ENCODE measurements at regions not wholly inside any gene's neighbourhood (a gene's known extent, or its start where the extent isn't known, plus 50 kb on each side); places are given as distances from the start of the nearest gene placed in this dataset.
"Not testable (repeated sequence)": the region's sequence is repeated elsewhere in the genome, so short reads cannot be mapped to it uniquely, and the experiment has no call there.

DNA sequence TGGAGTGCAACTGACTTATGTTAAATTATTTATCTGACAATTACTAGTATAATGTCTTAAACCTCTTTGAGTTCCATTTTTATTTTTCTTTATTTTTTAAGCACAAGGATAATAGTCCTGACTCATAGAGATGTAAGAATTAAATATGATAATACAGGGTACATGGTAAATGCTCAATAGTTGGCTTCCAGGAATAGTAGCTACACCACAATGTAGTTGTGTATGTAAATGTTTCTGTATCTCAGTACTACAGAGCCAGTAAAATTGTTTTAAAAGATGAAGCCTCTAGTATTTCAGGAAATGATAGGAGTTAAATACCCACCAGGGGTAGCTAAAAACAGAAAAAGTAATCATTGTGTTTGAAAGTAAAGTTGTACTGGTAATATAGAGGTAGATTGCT is 487.4 kb upstream of the IRAK1BP1 start:
- H3K27me3 ChIP-seq (ENCODE audit: low read depth), result no peaks in the 10 kb centered on the region
- peaks cover 44% of the 10 kb centered on the region for H3K9me3 ChIP-seq (replicated peaks)
- H3K36me3 ChIP-seq, result no peaks in the 10 kb centered on the region
- H3K27ac ChIP-seq (replicated peaks), result no peak overlapping the region
- DNase-seq, result no peak
- intact Hi-C loops (cut with micrococcal nuclease), result no loop called here
- TF ChIP-seq, protein P1, sequence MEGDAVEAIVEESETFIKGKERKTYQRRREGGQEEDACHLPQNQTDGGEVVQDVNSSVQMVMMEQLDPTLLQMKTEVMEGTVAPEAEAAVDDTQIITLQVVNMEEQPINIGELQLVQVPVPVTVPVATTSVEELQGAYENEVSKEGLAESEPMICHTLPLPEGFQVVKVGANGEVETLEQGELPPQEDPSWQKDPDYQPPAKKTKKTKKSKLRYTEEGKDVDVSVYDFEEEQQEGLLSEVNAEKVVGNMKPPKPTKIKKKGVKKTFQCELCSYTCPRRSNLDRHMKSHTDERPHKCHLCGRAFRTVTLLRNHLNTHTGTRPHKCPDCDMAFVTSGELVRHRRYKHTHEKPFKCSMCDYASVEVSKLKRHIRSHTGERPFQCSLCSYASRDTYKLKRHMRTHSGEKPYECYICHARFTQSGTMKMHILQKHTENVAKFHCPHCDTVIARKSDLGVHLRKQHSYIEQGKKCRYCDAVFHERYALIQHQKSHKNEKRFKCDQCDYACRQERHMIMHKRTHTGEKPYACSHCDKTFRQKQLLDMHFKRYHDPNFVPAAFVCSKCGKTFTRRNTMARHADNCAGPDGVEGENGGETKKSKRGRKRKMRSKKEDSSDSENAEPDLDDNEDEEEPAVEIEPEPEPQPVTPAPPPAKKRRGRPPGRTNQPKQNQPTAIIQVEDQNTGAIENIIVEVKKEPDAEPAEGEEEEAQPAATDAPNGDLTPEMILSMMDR (IDR thresholded peaks at IDR 0.05; ENCODE audit: borderline replicate concordance), result no peak
- no peaks in the 10 kb centered on the region for H3K4me1 ChIP-seq
- H3K4me3 ChIP-seq, result no peak overlapping the region

DNA sequence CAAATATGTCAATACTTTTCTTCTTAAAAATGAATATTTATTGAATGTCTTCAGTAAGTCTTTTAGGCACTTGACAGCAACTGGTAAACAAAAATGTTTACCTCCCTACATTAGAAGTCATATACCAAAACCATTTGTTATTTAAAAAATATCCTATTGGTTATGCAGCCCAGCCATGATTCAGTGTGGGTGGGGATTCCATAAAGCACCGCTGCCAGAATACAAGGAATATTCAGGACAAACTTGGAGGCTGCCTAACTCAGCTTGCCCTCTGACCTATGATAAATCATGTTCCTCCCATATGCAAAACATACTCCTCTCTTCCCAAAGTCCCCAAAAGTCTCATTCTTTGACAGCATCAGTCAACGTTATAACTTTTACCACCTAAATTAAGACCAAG is 486.8 kb upstream of the IRAK1BP1 start:
- no peak overlapping the region for H3K4me3 ChIP-seq
- no peak overlapping the region for H3K27ac ChIP-seq (replicated peaks)
- DNase-seq, result no peak
- H3K9me3 ChIP-seq (replicated peaks), result peaks cover 38% of the 10 kb centered on the region
- intact Hi-C loops (cut with micrococcal nuclease), result no loop called here
- TF ChIP-seq, protein P1 (IDR thresholded peaks at IDR 0.05; ENCODE audit: borderline replicate concordance), result no peak
- H3K27me3 ChIP-seq (ENCODE audit: low read depth), result no peaks in the 10 kb centered on the region
- no peaks in the 10 kb centered on the region for H3K36me3 ChIP-seq
- H3K4me1 ChIP-seq, result no peaks in the 10 kb centered on the region

DNA sequence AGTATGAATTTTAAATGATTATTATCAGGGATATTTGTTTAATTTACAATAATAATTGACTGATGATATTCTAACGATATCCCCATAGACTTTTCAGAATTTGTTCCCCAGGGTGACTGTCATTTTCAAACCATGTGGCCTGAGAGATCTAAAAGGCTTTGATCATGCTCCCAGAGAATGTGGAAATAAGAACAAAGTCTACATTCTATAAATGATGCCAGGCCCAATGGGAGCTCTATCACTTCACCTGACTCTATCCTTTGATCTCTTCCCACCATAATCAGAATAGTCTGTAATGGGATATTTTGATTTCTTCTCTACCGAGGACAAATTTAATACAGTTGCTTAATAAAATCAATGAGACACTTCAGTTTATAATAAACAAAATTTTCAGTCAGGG is 483.4 kb upstream of the IRAK1BP1 start:
- Histone ChIP-seq H3K4me1 (no peaks in the 10 kb centered on the region), H3K27ac (replicated peaks) (no peak overlapping the region), H3K4me3 (no peak overlapping the region), H3K36me3 (no peaks in the 10 kb centered on the region), H3K27me3 (ENCODE audit: low read depth) (no peaks in the 10 kb centered on the region), H3K9me3 (replicated peaks) (peaks cover 54% of the 10 kb centered on the region)
- TF ChIP-seq, protein P1 (IDR thresholded peaks at IDR 0.05; ENCODE audit: borderline replicate concordance), result no peak
- no peak for DNase-seq
- intact Hi-C loops (cut with micrococcal nuclease), result no loop called here

DNA sequence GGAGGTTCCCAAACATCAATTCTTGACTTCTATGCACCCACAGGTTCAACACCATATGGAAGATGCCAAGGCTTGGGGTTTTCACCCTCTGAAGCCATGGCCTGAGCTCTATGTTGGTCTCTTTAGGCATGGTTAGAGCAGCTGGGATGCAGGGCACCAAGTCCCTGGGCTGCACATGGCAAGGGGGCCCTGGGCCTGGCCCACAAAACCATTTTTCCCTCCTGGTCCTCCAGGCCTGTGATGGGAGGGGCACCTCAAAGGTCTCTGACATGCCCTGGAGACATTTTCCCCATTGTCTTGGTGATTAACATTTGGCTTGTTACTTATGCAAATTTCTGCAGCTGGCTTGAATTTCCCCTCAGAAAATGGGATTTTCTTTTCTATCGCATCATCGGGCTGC is 480.5 kb upstream of the IRAK1BP1 start:
- intact Hi-C loops (cut with micrococcal nuclease); H3K36me3 ChIP-seq; H3K27ac ChIP-seq (replicated peaks); DNase-seq; H3K4me1 ChIP-seq; H3K4me3 ChIP-seq; H3K27me3 ChIP-seq (ENCODE audit: low read depth): not testable (repeated sequence)
- peaks cover 39% of the 10 kb centered on the region for H3K9me3 ChIP-seq (replicated peaks)

DNA sequence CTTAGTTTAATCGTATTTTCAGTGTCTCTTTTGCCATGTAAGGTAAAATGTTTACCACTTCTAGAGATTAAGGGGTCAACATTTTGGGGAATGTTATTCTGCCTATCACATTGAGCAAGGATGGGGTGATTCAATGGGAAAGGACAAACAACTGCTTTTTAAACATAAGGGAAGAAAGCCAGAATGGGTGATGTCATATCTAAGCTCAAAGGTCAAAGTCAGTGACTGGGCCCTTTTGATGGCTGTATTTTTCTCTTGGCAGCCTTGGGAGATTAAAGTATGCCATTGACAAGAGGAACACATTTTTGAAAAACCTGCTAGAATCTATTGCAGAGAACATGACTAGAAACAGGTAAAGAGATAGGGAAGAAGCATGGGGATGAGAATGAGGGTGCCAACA is 477.3 kb upstream of the IRAK1BP1 start:
- intact Hi-C loops (cut with micrococcal nuclease), result no loop called here

DNA sequence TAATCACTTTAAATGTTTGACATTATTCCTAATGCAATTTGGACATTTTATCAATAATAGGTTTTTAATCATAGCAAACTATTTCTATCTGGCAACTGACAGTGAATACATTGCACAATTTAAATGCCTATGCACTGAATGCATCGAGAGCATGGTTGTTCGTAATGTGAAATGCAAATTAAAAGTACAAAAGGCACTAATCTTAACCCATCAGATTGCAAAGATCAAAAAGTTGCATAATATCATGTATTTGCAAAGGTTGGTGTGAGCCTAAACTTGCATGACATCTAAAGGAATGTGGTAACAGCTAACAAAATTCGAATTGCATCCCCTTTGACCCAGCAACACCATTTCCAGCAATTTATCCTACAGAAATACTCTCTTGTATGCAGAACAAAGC is 469.9 kb upstream of the IRAK1BP1 start:
- no peaks in the 10 kb centered on the region for H3K36me3 ChIP-seq
- H3K27ac ChIP-seq (replicated peaks), result no peak overlapping the region
- TF ChIP-seq, protein P1 (IDR thresholded peaks at IDR 0.05; ENCODE audit: borderline replicate concordance), result no peak
- no peak for DNase-seq
- H3K4me1 ChIP-seq, result no peaks in the 10 kb centered on the region
- H3K27me3 ChIP-seq (ENCODE audit: low read depth), result no peaks in the 10 kb centered on the region
- intact Hi-C loops (cut with micrococcal nuclease), result no loop called here
- H3K9me3 ChIP-seq (replicated peaks), result no peaks in the 10 kb centered on the region
- no peak overlapping the region for H3K4me3 ChIP-seq

More for the DNA sequence above, 477.3 kb upstream of the IRAK1BP1 start:
- H3K9me3 ChIP-seq (replicated peaks), result peaks cover 35% of the 10 kb centered on the region
- TF ChIP-seq, protein P1 (IDR thresholded peaks at IDR 0.05; ENCODE audit: borderline replicate concordance), result no peak
- no peaks in the 10 kb centered on the region for H3K27me3 ChIP-seq (ENCODE audit: low read depth)
- H3K27ac ChIP-seq (replicated peaks), result no peak overlapping the region
- H3K4me1 ChIP-seq, result no peaks in the 10 kb centered on the region
- no peak for DNase-seq
- H3K4me3 ChIP-seq, result no peak overlapping the region
- no peaks in the 10 kb centered on the region for H3K36me3 ChIP-seq

All from left ventricle myocardium inferior (tissue), 1 donor.